ENCODE measurements at regions not wholly inside any gene's neighbourhood (a gene's known extent, or its start where the extent isn't known, plus 50 kb on each side); places are given as distances from the start of the nearest gene placed in this dataset.

DNA sequence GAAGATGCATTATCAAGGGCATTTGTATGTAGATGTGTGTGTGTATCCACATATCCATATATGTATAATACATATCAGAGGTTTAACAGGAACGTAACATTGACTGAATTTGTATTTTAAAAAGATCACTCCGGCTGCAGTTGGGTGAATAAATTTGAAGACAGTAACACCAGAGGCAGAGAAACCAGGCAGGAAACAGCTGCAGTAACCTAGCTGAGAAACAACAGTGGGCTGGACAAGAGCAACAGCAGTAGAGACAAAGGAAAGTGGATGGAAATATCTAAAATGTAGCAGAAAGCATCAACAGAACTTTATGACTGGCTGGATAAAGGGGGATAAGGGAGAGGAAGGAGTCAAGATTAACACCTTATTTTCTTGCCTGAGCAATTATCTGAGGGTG, 68.3 kb upstream of the SETMAR start:
- POLR2A ChIA-PET, result no interaction called here
- CTCF ChIA-PET, result no interaction called here
- DNase-seq (ENCODE audit: extremely low spot score), result no peak
- TF ChIP-seq, protein P1, sequence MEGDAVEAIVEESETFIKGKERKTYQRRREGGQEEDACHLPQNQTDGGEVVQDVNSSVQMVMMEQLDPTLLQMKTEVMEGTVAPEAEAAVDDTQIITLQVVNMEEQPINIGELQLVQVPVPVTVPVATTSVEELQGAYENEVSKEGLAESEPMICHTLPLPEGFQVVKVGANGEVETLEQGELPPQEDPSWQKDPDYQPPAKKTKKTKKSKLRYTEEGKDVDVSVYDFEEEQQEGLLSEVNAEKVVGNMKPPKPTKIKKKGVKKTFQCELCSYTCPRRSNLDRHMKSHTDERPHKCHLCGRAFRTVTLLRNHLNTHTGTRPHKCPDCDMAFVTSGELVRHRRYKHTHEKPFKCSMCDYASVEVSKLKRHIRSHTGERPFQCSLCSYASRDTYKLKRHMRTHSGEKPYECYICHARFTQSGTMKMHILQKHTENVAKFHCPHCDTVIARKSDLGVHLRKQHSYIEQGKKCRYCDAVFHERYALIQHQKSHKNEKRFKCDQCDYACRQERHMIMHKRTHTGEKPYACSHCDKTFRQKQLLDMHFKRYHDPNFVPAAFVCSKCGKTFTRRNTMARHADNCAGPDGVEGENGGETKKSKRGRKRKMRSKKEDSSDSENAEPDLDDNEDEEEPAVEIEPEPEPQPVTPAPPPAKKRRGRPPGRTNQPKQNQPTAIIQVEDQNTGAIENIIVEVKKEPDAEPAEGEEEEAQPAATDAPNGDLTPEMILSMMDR (IDR thresholded peaks at IDR 0.05; ENCODE audit: control extremely low read depth, extremely low read depth, low read depth, missing control alignments), result no peak

DNA sequence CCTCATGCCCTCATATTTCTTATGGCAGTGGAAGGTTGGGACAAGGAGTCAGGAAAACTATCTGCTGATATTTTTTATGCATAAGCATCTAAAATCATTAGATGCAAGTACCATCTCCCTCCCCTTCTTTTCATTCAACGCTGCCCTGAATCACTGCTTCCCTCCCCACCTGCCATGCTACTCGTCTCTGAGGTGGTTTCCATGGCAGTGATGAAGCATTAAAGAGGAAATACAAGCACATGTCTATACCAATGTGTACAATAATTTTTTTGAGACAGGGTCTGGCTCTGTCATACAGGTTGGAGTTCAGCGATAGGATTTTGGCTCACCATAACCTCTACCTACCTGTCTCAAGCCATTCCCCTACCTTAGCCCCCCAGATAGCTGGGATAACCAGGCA, 67.5 kb upstream of the SETMAR start:
- DNase-seq (ENCODE audit: extremely low spot score), result no peak
- ChIA-PET POLR2A (no interaction called here), CTCF (no interaction called here)
- TF ChIP-seq, protein P1 (IDR thresholded peaks at IDR 0.05; ENCODE audit: control extremely low read depth, extremely low read depth, low read depth, missing control alignments), result no peak

DNA sequence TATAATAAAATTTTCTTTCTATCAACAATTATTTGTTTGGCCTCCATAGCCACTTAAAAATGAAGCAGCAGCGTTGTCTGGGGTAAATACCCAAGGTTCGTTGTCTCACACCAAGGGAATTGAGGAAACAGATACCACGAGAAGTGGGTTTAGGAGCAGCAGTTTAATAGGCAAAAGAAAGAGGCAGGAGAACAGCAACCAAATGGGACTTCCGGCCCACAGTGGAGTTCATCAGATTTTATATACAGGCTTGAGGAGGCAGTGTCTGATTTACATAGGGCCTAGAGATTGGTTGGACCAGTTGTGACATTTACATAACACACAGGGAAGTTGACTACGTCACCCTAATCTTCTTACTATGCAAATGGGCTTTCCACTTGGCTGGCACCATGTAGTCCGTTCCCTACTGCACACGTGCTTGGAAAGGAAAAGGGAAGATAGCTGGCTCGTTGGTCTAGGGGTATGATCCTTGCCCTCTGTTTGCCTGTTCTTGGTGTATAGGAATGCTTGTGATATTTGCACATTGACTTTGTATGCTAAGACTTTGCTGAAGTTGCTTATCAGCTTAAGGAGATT, 61.5 kb upstream of the SETMAR start:
- no peak for DNase-seq (ENCODE audit: extremely low spot score)
- POLR2A ChIA-PET, result no interaction called here
- TF ChIP-seq, protein P1 (IDR thresholded peaks at IDR 0.05; ENCODE audit: control extremely low read depth, extremely low read depth, low read depth, missing control alignments), result no peak
- CTCF ChIA-PET, result interaction anchor here (1.0 to 1.6 kb wide), 5 partner anchors 9 to 49 kb away, joined by 3 to 6 read pairs (median 3); no protein-coding TSS in a partner anchor

- DNase-seq (ENCODE audit: extremely low spot score), result no peak
- CTCF ChIA-PET, result no interaction called here
- TF ChIP-seq, protein P1 (IDR thresholded peaks at IDR 0.05; ENCODE audit: control extremely low read depth, extremely low read depth, low read depth, missing control alignments), result no peak
Measured at GRCh38 chr3:4245671-4246070, 57.5 kb upstream of the SETMAR start.

GRCh38 chr3:4247391-4247790, 55.8 kb upstream of the SETMAR start:
- POLR2A ChIA-PET, result no interaction called here
- CTCF ChIA-PET, result no interaction called here
- TF ChIP-seq, protein P1 (IDR thresholded peaks at IDR 0.05; ENCODE audit: control extremely low read depth, extremely low read depth, low read depth, missing control alignments), result no peak
- no peak for DNase-seq (ENCODE audit: extremely low spot score)

More at GRCh38 chr3:4245671-4246070, 57.5 kb upstream of the SETMAR start:
- POLR2A ChIA-PET, result no interaction called here

DNA sequence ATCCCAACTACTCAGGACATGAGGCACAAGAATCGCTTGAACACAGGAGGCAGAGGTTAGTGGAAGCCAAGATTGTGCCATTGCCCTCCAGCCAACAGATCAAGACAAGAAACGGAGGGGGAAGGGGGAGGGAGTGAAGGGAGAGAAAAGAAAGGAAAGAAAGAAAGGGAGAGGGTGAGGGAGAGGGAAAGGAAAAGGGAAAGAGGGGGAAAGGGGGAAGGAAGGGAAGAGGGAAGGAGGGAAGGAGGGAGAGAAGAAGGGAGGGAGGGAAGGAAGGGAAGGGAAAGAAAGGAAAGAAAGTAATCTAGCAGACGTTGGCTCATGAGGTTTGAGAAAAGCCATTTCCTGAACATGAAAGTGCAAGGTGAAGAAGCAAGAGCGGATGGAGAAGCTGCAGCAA, 53.1 kb upstream of the SETMAR start:
- TF ChIP-seq, protein P1 (IDR thresholded peaks at IDR 0.05; ENCODE audit: control extremely low read depth, extremely low read depth, low read depth, missing control alignments), result no peak
- CTCF ChIA-PET, result no interaction called here

More for the DNA sequence above, 53.1 kb upstream of the SETMAR start:
- DNase-seq (ENCODE audit: extremely low spot score), result no peak
- POLR2A ChIA-PET, result no interaction called here
